Stimulated activated CD8-positive, alpha-beta memory T cell treated with anti-CD3 and anti-CD28 coated beads, Interleukin-15, amount 100 ng/mL, for 4 hours (primary cell): ENCODE measurements at regions not wholly inside any gene's neighbourhood (a gene's known extent, or its start where the extent isn't known, plus 50 kb on each side); places are given as distances from the start of the nearest gene placed in this dataset.
"Not testable (repeated sequence)": the region's sequence is repeated elsewhere in the genome, so short reads cannot be mapped to it uniquely, and the experiment has no call there.

Source experiments
- DNase-seq, 2 donors: peaks; one replicate each; pipeline ENCODE4 v3.0.0-alpha.2; 2020; ENCODE audit warnings: low read depth in 2 of 2

- no peak for DNase-seq
Measured at GRCh38 chr4:66837279-66837922, 707.9 kb downstream of the CENPC start.

- DNase-seq, result no peak
Measured at GRCh38 chr4:66829310-66829709, 716.0 kb downstream of the CENPC start.

GRCh38 chr4:66820681-66821080, 724.6 kb downstream of the CENPC start:
- DNase-seq, result no peak

GRCh38 chr4:66814277-66814676, 731.0 kb downstream of the CENPC start:
- no peak for DNase-seq

- DNase-seq, result no peak
Measured at GRCh38 chr4:66805582-66805981, 739.7 kb downstream of the CENPC start.

- no peak for DNase-seq
Measured at GRCh38 chr4:66804979-66805378, 740.3 kb downstream of the CENPC start.

GRCh38 chr4:66797608-66798007, 747.7 kb downstream of the CENPC start:
- no peak for DNase-seq

- no peak for DNase-seq
Measured at GRCh38 chr4:66795724-66796123, 749.6 kb downstream of the CENPC start.

GRCh38 chr4:66794390-66795034, 750.8 kb downstream of the CENPC start:
- no peak for DNase-seq

- no peak for DNase-seq
Measured at GRCh38 chr4:66791686-66792085, 753.6 kb downstream of the CENPC start.

GRCh38 chr4:66785479-66785878, 759.8 kb downstream of the CENPC start:
- no peak for DNase-seq

GRCh38 chr4:66782751-66783150, 762.6 kb downstream of the CENPC start:
- not testable (repeated sequence) for DNase-seq

- no peak for DNase-seq
Measured at GRCh38 chr4:66777097-66777496, 768.2 kb downstream of the CENPC start.

- DNase-seq, result no peak
Measured at GRCh38 chr4:66769441-66769840, 775.9 kb downstream of the CENPC start.

GRCh38 chr4:66767442-66767841, 777.9 kb downstream of the CENPC start:
- DNase-seq, result no peak

GRCh38 chr4:66766557-66766956, 778.7 kb downstream of the CENPC start:
- DNase-seq, result no peak

GRCh38 chr4:66750273-66750672, 795.0 kb downstream of the CENPC start:
- DNase-seq, result no peak

- not testable (repeated sequence) for DNase-seq
Measured at GRCh38 chr4:66746918-66747317, 798.4 kb downstream of the CENPC start.

GRCh38 chr4:66741081-66741480, 804.2 kb downstream of the CENPC start:
- no peak for DNase-seq

- no peak for DNase-seq
Measured at GRCh38 chr4:66736606-66737005, 808.7 kb downstream of the CENPC start.

- DNase-seq, result no peak
Measured at GRCh38 chr4:66728280-66728679, 817.0 kb downstream of the CENPC start.

GRCh38 chr4:66712301-66712921, 832.9 kb downstream of the CENPC start:
- DNase-seq, result not testable (repeated sequence)

- DNase-seq, result no peak
Measured at GRCh38 chr4:66704243-66704642, 841.1 kb downstream of the CENPC start.
